ENCODE measurements at regions not wholly inside any gene's neighbourhood (a gene's known extent, or its start where the extent isn't known, plus 50 kb on each side); places are given as distances from the start of the nearest gene placed in this dataset.

- TF ChIP-seq CTCF (IDR thresholded peaks at IDR 0.05): no peak
- no peak for TF ChIP-seq EZH2 (IDR thresholded peaks at IDR 0.05; ENCODE audit: borderline replicate concordance, insufficient read depth, low read depth, low read length, poor library complexity, severe bottlenecking)
Measured at GRCh38 chr5:123943151-123943550, 431.2 kb downstream of the CSNK1G3 start.
